NB4 (cell line): ENCODE measurements at regions not wholly inside any gene's neighbourhood (a gene's known extent, or its start where the extent isn't known, plus 50 kb on each side); places are given as distances from the start of the nearest gene placed in this dataset.

ENCODE experiments used
- DNase-seq: peaks from one replicate; pipeline ENCODE4 v3.0.0; 2010; ENCODE audit warnings: low read depth
- H3K4me3 ChIP-seq: one replicate; pipeline ENCODE4 v1.5.1; 2011; ENCODE audit warnings: mild to moderate bottlenecking, low read depth, low read length, moderate library complexity
- MYC ChIP-seq: IDR thresholded peaks from 2 replicates; pipeline ENCODE4 v1.6.1; 2011; ENCODE audit warnings: low read depth, low read length
- POLR2A ChIP-seq: IDR thresholded peaks from 2 replicates; pipeline ENCODE4 v1.6.1; 2011; ENCODE audit warnings: mild to moderate bottlenecking; ENCODE audit not compliant: insufficient read length; ENCODE audit errors: extremely low read depth
- TF ChIP-seq, protein P1 (sequence below): IDR thresholded peaks from one replicate; pipeline ENCODE4 v1.5.1; 2012; ENCODE audit warnings: low read depth, low read length
- TF ChIP-seq, protein P2 (sequence below): IDR thresholded peaks from 2 replicates; pipeline ENCODE4 v1.6.1; 2011; ENCODE audit warnings: low read depth, low read length

DNA sequence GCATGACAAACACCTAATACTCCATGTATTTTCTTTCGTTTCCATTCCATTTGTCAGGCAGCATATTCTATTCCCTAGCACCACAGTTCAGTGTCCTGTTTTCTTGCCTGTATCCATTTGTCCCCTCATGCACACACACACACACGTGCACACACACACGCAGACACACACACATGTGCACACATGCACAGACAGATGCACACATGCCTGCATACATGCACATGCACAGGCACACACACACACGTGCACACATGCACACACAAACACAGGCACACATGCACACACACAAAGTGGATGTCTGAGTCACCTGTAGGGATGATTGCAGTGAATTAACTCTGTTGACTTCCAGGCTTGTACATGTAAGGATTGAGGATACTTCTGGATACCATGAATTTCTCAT lies 226.7 kb upstream of the SYNDIG1 start:
- TF ChIP-seq, protein P1, sequence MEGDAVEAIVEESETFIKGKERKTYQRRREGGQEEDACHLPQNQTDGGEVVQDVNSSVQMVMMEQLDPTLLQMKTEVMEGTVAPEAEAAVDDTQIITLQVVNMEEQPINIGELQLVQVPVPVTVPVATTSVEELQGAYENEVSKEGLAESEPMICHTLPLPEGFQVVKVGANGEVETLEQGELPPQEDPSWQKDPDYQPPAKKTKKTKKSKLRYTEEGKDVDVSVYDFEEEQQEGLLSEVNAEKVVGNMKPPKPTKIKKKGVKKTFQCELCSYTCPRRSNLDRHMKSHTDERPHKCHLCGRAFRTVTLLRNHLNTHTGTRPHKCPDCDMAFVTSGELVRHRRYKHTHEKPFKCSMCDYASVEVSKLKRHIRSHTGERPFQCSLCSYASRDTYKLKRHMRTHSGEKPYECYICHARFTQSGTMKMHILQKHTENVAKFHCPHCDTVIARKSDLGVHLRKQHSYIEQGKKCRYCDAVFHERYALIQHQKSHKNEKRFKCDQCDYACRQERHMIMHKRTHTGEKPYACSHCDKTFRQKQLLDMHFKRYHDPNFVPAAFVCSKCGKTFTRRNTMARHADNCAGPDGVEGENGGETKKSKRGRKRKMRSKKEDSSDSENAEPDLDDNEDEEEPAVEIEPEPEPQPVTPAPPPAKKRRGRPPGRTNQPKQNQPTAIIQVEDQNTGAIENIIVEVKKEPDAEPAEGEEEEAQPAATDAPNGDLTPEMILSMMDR: no peak
- TF ChIP-seq MYC: no peak
- no peak for TF ChIP-seq POLR2A
- TF ChIP-seq, protein P2, sequence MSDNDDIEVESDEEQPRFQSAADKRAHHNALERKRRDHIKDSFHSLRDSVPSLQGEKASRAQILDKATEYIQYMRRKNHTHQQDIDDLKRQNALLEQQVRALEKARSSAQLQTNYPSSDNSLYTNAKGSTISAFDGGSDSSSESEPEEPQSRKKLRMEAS: no peak

DNA sequence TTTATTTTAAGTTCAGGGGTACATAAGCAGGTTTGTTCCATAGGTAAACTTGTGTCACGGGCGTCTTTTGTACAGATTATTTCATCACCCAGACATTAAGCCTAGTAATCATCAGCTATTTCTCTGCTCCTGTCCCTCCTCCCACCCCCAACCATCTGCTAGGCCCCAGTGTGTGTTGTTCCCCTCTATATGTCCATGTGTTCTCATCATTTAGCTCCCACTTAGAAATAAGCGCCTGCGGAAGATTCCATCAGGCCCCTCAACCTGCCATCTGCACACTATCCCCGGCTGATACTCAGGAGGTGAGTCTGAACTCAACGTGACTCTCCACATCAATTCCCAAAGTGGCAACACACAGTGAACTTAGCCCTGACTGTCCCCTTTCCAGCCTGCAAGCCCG lies 228.0 kb upstream of the SYNDIG1 start:
- no peak for DNase-seq
- no peak overlapping the region for H3K4me3 ChIP-seq
- TF ChIP-seq POLR2A (no peak), MYC (no peak)
- TF ChIP-seq, protein P2: no peak
- TF ChIP-seq, protein P1: no peak

More for the DNA sequence above, 226.7 kb upstream of the SYNDIG1 start:
- DNase-seq: no peak
- H3K4me3 ChIP-seq: no peak overlapping the region

DNA sequence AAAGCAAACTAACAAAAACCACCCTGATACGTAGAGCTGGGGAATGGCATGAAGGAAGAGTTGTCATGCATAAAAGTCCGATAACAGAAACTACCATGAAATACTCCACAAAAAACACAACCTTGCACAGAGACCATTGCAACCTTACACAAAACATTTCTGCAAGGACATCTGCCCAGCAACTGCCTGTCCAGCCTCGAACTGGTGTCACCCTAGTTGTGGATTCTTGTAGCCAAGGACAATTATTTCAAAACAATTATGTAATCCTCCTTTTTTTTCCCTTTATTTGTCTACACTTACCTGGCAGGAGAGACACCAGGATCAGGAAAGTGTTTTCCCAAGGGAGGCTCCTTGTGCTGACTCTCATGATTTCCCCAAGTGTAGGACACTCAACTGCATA lies 232.5 kb upstream of the SYNDIG1 start:
- no peak overlapping the region for H3K4me3 ChIP-seq
- TF ChIP-seq MYC: no peak
- TF ChIP-seq, protein P2: no peak
- TF ChIP-seq POLR2A: no peak
- TF ChIP-seq, protein P1: no peak
- no peak for DNase-seq

DNA sequence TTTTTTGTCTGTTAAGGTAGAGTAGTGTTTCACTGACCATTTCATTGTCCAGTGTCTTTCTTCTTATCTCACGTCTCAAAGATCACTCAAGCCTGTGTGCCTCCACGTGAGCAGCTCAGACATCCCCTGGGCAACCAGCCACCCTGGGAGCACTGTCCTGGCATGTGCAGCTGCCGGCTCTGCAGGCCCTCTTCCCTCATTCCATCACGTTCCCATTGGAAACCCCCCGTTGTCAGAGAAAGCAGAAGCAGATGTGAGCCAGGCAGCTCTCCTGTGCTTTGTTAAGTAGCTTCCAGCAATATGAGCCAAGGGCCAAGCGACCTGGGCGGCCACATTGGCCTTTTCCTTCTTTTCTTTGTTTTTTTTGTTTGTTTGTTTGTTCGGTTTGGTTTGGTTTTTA lies 233.2 kb upstream of the SYNDIG1 start:
- no peak for DNase-seq
- no peak overlapping the region for H3K4me3 ChIP-seq
- TF ChIP-seq POLR2A: no peak

DNA sequence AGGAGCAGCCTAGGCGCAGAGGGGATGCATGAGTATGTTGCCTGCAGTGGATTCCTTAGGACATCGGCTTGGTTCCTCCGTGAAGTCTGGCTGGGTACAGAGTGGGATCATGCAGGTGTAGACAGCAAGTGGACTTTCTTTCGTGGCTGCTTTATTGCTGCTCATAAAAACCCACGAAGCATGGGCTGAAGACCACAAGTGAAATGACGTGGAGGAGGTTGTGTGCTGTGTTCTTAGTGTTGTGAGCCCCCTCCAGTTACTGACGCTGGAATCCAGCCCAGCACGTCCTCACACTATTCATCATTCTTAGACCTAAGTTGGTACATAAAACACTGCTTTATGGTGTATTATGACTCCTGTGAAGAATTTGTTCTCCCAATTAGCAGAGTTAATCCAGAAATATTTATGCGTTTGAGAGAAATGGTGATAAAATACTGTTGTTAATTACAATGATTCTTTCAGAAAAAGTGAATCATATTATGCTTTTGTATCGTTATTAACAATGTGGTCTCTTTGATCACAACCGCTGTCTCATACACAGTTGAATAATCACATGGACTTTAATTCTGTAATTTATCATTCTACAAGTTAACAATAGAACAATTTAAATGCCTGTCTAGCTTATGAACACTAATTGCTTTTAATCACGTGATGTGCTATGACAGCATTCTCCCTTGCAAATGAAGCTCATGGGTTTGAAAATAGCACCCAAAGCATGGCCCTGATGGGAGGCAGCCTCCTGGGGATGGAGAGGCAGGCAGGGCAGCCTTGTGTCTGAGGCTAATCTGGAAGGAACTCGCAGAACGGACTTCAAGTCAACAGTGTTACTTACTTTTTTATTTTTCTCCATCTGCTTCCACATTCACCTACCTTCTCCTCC lies 233.9 kb upstream of the SYNDIG1 start:
- DNase-seq: no peak
- TF ChIP-seq, protein P1: no peak
- TF ChIP-seq POLR2A (no peak), MYC (no peak)
- TF ChIP-seq, protein P2: no peak
- H3K4me3 ChIP-seq: no peak overlapping the region

DNA sequence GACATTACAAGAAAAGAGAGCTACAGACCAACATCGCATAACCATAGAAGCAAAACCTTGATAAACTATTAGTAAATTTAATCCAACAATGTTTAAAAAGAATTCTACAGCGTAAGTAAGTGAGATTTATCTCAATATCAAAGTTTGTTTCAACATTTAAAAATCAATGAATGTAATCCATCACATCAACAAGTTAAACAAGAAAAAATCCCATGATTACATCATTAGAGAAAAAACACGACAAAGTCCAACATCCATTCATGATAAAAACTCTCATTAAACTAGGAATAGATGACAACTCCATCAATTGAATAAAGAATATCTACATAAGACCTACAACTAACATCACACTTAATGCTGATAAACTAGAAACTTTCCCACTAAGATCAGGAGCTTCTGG lies 239.0 kb upstream of the GGTLC1 start:
- TF ChIP-seq, protein P2: no peak
- TF ChIP-seq, protein P1: no peak
- TF ChIP-seq MYC: no peak
- TF ChIP-seq POLR2A: no peak
- H3K4me3 ChIP-seq: no peak overlapping the region
- no peak for DNase-seq
